GM19328 (cell line): ENCODE measurements at regions not wholly inside any gene's neighbourhood (a gene's known extent, or its start where the extent isn't known, plus 50 kb on each side); places are given as distances from the start of the nearest gene placed in this dataset.
"Not testable (repeated sequence)": the region's sequence is repeated elsewhere in the genome, so short reads cannot be mapped to it uniquely, and the experiment has no call there.

ENCODE experiments used
- ATAC-seq: cut with Tn5 transposase; IDR thresholded peaks from one replicate; pipeline ENCODE4 v1.9.1; 2021; ENCODE audit warnings: mild to moderate bottlenecking, moderate library complexity; ENCODE audit not compliant: unreplicated experiment

GRCh38 chr11:25742800-25743199 is 589.1 kb upstream of the ANO3 start:
- ATAC-seq, result no peak

- no peak for ATAC-seq
Observed at GRCh38 chr11:25755381-25755780, 576.5 kb upstream of the ANO3 start.

- ATAC-seq, result no peak
Observed at GRCh38 chr11:25755918-25756584, 575.9 kb upstream of the ANO3 start.

GRCh38 chr11:25758145-25758661 is 573.7 kb upstream of the ANO3 start:
- no peak for ATAC-seq

- no peak for ATAC-seq
Observed at GRCh38 chr11:25766332-25767015, 565.5 kb upstream of the ANO3 start.

GRCh38 chr11:25769287-25769686 is 562.6 kb upstream of the ANO3 start:
- ATAC-seq, result no peak

- no peak for ATAC-seq
Observed at GRCh38 chr11:25771605-25772004, 560.3 kb upstream of the ANO3 start.

GRCh38 chr11:25775603-25776002 is 556.3 kb upstream of the ANO3 start:
- no peak for ATAC-seq

- ATAC-seq, result no peak
Observed at GRCh38 chr11:25776238-25776637, 555.7 kb upstream of the ANO3 start.

- ATAC-seq, result no peak
Observed at GRCh38 chr11:25777343-25777742, 554.6 kb upstream of the ANO3 start.

- ATAC-seq, result no peak
Observed at GRCh38 chr11:25779033-25779432, 552.9 kb upstream of the ANO3 start.

GRCh38 chr11:25787416-25787815 is 544.5 kb upstream of the ANO3 start:
- no peak for ATAC-seq

GRCh38 chr11:25790396-25790795 is 541.5 kb upstream of the ANO3 start:
- no peak for ATAC-seq

- ATAC-seq, result no peak
Observed at GRCh38 chr11:25793637-25794036, 538.3 kb upstream of the ANO3 start.

GRCh38 chr11:25794804-25795203 is 537.1 kb upstream of the ANO3 start:
- ATAC-seq, result no peak

GRCh38 chr11:25816411-25816810 is 515.5 kb upstream of the ANO3 start:
- no peak for ATAC-seq

- ATAC-seq, result no peak
Observed at GRCh38 chr11:25824688-25825087, 507.2 kb upstream of the ANO3 start.

GRCh38 chr11:25831485-25831884 is 500.4 kb upstream of the ANO3 start:
- not testable (repeated sequence) for ATAC-seq

GRCh38 chr11:25838918-25839625 is 492.9 kb upstream of the ANO3 start:
- ATAC-seq, result no peak

- ATAC-seq, result no peak
Observed at GRCh38 chr11:25844811-25845210, 487.1 kb upstream of the ANO3 start.

GRCh38 chr11:25855916-25856315 is 476.0 kb upstream of the ANO3 start:
- ATAC-seq, result no peak

- ATAC-seq, result no peak
Observed at GRCh38 chr11:25859776-25860175, 472.2 kb upstream of the ANO3 start.
